ENCODE measurements at regions not wholly inside any gene's neighbourhood (a gene's known extent, or its start where the extent isn't known, plus 50 kb on each side); places are given as distances from the start of the nearest gene placed in this dataset.

DNA sequence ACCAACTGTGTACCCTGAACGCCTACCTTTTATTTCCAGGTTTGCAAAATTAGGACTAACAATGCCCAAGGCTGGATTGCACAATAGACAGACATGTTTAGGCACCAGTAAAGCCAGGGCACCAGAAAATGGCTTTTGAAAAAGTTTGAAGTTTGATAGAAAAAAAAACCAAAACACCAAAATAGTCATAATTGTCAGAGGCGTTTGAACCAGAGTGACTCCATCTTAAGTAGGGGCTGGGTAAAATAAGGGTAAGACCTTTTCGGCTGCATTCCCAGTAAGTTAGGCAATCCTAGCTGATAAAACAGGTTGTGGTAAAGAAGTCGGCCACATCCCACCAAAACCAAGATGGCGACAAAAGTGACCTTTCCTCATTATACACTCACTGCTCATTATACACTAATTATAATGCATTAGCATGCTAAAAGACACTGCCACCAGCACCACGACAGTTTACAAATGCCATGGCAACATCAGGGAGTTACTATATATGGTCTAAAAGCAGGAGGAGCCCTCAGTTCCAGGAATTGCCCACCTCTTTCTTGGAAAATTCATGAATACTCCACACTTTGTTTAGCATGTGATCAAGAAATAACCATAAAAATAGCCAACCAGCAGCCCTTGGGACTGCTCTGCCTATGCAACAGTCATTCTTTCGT, 71.2 kb upstream of the EPCAM start:
- Histone ChIP-seq H3K36me3 (ENCODE audit: control insufficient read depth, insufficient read depth, low read length) (no peaks in the 10 kb centered on the region), H3K9me3 (ENCODE audit: control insufficient read depth, insufficient read depth, low read length) (no peaks in the 10 kb centered on the region), H3K4me3 (ENCODE audit: low read length) (no peak overlapping the region), H3K27ac (ENCODE audit: low read length) (no peak overlapping the region), H3K27me3 (ENCODE audit: control insufficient read depth, insufficient read depth, low read length) (no peaks in the 10 kb centered on the region), H3K4me1 (ENCODE audit: control insufficient read depth, insufficient read depth, low read length) (peaks cover 20% of the 10 kb centered on the region)
- intact Hi-C loops (cut with micrococcal nuclease): no loop called here
- ATAC-seq: no peak
- no peak overlapping the region for H3K4me3 Mint-ChIP-seq
- no peaks in the 10 kb centered on the region for H3K9me3 Mint-ChIP-seq
- peaks cover 13 to 16% of the 10 kb centered on the region in 2 donors for H3K4me1 Mint-ChIP-seq
- DNase-seq: no peak
- WGBS (ENCODE audit: insufficient coverage): 89% methylated on average over 7 of the region's 7 CpGs
- H3K27me3 Mint-ChIP-seq (ENCODE audit: low read depth in 2 of 2): peaks cover 0 to 7% of the 10 kb centered on the region in 2 donors
- TF ChIP-seq, protein P1, sequence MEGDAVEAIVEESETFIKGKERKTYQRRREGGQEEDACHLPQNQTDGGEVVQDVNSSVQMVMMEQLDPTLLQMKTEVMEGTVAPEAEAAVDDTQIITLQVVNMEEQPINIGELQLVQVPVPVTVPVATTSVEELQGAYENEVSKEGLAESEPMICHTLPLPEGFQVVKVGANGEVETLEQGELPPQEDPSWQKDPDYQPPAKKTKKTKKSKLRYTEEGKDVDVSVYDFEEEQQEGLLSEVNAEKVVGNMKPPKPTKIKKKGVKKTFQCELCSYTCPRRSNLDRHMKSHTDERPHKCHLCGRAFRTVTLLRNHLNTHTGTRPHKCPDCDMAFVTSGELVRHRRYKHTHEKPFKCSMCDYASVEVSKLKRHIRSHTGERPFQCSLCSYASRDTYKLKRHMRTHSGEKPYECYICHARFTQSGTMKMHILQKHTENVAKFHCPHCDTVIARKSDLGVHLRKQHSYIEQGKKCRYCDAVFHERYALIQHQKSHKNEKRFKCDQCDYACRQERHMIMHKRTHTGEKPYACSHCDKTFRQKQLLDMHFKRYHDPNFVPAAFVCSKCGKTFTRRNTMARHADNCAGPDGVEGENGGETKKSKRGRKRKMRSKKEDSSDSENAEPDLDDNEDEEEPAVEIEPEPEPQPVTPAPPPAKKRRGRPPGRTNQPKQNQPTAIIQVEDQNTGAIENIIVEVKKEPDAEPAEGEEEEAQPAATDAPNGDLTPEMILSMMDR (IDR thresholded peaks at IDR 0.05): no peak
- H3K27ac Mint-ChIP-seq: no peak overlapping the region
- H3K36me3 Mint-ChIP-seq: no peaks in the 10 kb centered on the region

DNA sequence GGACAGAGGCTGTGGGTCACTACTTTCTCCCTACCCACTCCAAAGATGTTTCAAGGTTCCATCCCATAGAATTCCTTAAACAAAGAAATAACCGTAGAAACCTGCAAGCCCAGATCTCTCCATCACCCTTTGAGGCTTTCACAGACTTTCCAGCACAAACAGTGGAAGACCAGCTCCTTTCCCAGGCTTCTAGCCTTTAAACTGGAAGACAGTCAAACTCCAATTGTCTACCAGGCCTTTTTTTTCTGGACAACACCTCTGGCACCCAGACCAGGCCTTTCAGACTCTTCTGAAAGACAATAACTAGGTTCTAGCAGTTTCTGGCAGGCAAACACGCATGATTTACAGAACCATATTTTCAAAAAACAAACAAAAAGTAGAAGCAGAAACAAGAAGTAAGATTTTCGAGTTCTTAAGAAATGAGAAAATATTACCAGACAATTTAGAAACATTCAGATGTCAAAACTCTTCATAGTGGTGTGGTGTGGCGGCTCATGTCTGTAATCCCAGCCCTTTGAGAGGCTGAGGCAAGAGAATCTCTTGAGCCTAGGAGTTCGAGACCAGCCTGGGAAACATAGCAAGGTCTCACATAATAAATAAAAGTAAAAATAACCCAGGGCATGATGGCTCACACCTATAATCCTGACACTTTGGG, 73.0 kb upstream of the EPCAM start:
- Histone ChIP-seq H3K36me3 (ENCODE audit: control insufficient read depth, insufficient read depth, low read length) (no peaks in the 10 kb centered on the region), H3K9me3 (ENCODE audit: control insufficient read depth, insufficient read depth, low read length) (no peaks in the 10 kb centered on the region), H3K4me3 (ENCODE audit: low read length) (no peak overlapping the region), H3K27me3 (ENCODE audit: control insufficient read depth, insufficient read depth, low read length) (no peaks in the 10 kb centered on the region), H3K27ac (ENCODE audit: low read length) (no peak overlapping the region), H3K4me1 (ENCODE audit: control insufficient read depth, insufficient read depth, low read length) (peaks cover 15% of the 10 kb centered on the region)
- H3K4me3 Mint-ChIP-seq: no peak overlapping the region
- H3K9me3 Mint-ChIP-seq: no peaks in the 10 kb centered on the region
- ATAC-seq (no peak), DNase-seq (no peak)
- H3K36me3 Mint-ChIP-seq: no peaks in the 10 kb centered on the region
- H3K27ac Mint-ChIP-seq: no peak overlapping the region
- TF ChIP-seq, protein P1 (IDR thresholded peaks at IDR 0.05): no peak
- WGBS (ENCODE audit: insufficient coverage): 94% methylated on average over 4 of the region's 5 CpGs
- peaks cover 11 to 13% of the 10 kb centered on the region in 2 donors for H3K4me1 Mint-ChIP-seq
- no peaks in the 10 kb centered on the region for H3K27me3 Mint-ChIP-seq (ENCODE audit: low read depth in 2 of 2)
- intact Hi-C loops (cut with micrococcal nuclease): no loop called here

DNA sequence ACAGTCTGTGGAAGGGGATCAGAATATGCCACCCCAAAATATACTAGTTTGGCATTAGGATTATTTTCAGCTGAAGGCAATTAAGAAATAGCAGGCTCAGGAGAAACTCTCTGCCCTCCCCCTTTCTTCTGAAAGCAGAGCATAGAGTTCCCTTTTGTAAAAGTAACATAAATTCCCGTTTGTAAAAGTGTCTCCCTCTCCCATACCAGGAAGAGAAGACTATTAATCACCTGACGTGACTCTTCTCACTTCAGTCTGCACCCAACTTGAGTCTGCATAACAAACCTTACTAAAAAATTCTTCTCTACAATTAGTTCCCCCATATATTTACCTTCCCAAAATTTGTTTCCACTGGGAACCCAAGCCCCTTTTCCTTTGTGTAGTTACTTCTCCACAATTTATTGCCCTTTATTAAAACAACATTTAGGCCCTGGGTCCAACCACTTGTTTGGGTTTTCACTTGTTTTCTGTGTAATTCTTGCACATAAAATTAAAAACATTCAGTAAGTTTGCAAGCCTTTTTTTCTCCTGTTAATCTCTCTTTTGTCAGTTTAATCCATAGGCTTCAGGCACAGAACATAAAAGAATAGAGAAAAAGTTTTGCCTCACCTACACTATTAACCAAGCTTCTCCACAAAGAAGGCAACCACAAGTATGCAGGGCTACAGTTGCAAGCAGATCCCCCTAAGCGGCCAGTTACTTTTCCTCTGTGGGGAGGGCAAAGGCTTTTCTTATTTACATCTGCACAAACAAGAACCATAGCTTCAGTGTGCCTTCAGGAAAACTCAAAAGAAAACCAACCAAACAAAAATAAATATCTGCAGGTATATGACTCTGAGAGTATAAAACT, 73.8 kb upstream of the EPCAM start:
- intact Hi-C loops (cut with micrococcal nuclease): no loop called here

More for the DNA sequence above, 73.8 kb upstream of the EPCAM start:
- Histone ChIP-seq H3K36me3 (ENCODE audit: control insufficient read depth, insufficient read depth, low read length) (no peaks in the 10 kb centered on the region), H3K4me1 (ENCODE audit: control insufficient read depth, insufficient read depth, low read length) (peaks cover 10% of the 10 kb centered on the region), H3K27me3 (ENCODE audit: control insufficient read depth, insufficient read depth, low read length) (no peaks in the 10 kb centered on the region), H3K9me3 (ENCODE audit: control insufficient read depth, insufficient read depth, low read length) (no peaks in the 10 kb centered on the region), H3K27ac (ENCODE audit: low read length) (no peak overlapping the region), H3K4me3 (ENCODE audit: low read length) (no peak overlapping the region)
- ATAC-seq (no peak), DNase-seq (no peak)
- WGBS (ENCODE audit: insufficient coverage): 57% methylated on average over 3 of the region's 3 CpGs
- Mint-ChIP-seq H3K4me1 (peaks cover 3 to 5% of the 10 kb centered on the region in 2 donors), H3K27me3 (ENCODE audit: low read depth in 2 of 2) (no peaks in the 10 kb centered on the region), H3K4me3 (no peak overlapping the region), H3K9me3 (no peaks in the 10 kb centered on the region), H3K36me3 (no peaks in the 10 kb centered on the region), H3K27ac (no peak overlapping the region)
- TF ChIP-seq, protein P1 (IDR thresholded peaks at IDR 0.05): no peak
